GM23338 (cell line): ENCODE measurements at regions not wholly inside any gene's neighbourhood (a gene's known extent, or its start where the extent isn't known, plus 50 kb on each side); places are given as distances from the start of the nearest gene placed in this dataset.

Source experiments
- ATAC-seq: fragments of 200-7000 bp; cut with Tn5 transposase; 3 replicates; pipeline ENCODE4 v1.9.1; 2020
- DNase-seq: peaks from one replicate; pipeline ENCODE4 v3.0.0-alpha.2; 2015; ENCODE audit warnings: low spot score
- H2AFZ ChIP-seq: fragments of 200-600 bp; sonication (generic); 2 replicates; pipeline ENCODE4 v1.8.0; 2016; ENCODE audit warnings: antibody characterized with exemption, mild to moderate bottlenecking, moderate library complexity
- H3F3A ChIP-seq: fragments of 200-600 bp; sonication (generic); replicated peaks from 2 replicates; pipeline ENCODE4 v1.8.0; 2017; ENCODE audit warnings: antibody characterized with exemption, mixed run types, low read depth
- H3K27ac ChIP-seq: fragments of 200-600 bp; sonication (generic); 2 replicates; pipeline ENCODE4 v1.6.1; 2016; ENCODE audit warnings: low read depth
- H3K27me3 ChIP-seq: fragments of 200-600 bp; sonication (generic); 2 replicates; pipeline ENCODE4 v1.8.0; 2016; ENCODE audit warnings: mild to moderate bottlenecking, mixed run types, moderate library complexity; ENCODE audit not compliant: insufficient read depth
- H3K36me3 ChIP-seq: fragments of 200-600 bp; sonication (generic); 2 replicates; pipeline ENCODE4 v1.8.0; 2016; ENCODE audit warnings: mild to moderate bottlenecking; ENCODE audit not compliant: insufficient read depth
- H3K4me1 ChIP-seq: fragments of 200-600 bp; sonication (generic); 2 replicates; pipeline ENCODE4 v1.8.0; 2016; ENCODE audit warnings: mild to moderate bottlenecking, moderate library complexity; ENCODE audit not compliant: insufficient read depth
- H3K4me2 ChIP-seq: fragments of 200-600 bp; sonication (generic); 2 replicates; pipeline ENCODE4 v1.7.1; 2017; ENCODE audit warnings: mixed run types
- H3K4me3 ChIP-seq: fragments of 200-600 bp; sonication (generic); 2 replicates; pipeline ENCODE4 v1.6.1; 2016; ENCODE audit warnings: mixed run types
- H3K79me2 ChIP-seq: fragments of 200-600 bp; sonication (generic); replicated peaks from 2 replicates; pipeline ENCODE4 v1.8.0; 2017; ENCODE audit warnings: mild to moderate bottlenecking; ENCODE audit not compliant: insufficient read depth
- H3K9me2 ChIP-seq: fragments of 200-600 bp; sonication (generic); 2 replicates; pipeline ENCODE4 v1.8.0; 2017; ENCODE audit not compliant: insufficient read depth
- H4K20me1 ChIP-seq: fragments of 200-600 bp; sonication (generic); replicated peaks from 2 replicates; pipeline ENCODE4 v1.8.0; 2017; ENCODE audit warnings: mild to moderate bottlenecking; ENCODE audit not compliant: insufficient read depth
- H3K27ac Mint-ChIP-seq: 2 replicates; pipeline ENCODE4 v1.8.0; 2020; ENCODE audit warnings: inconsistent platforms, mild to moderate bottlenecking, moderate library complexity, mixed read lengths
- H3K27me3 Mint-ChIP-seq: 3 replicates; pipeline ENCODE4 v1.8.0; 2022; ENCODE audit warnings: low read depth, mild to moderate bottlenecking, moderate library complexity, mixed read lengths, inconsistent platforms; ENCODE audit not compliant: insufficient read depth, poor library complexity
- H3K36me3 Mint-ChIP-seq: 3 replicates; pipeline ENCODE4 v1.8.0; 2021; ENCODE audit warnings: low read depth, mild to moderate bottlenecking, inconsistent platforms, moderate library complexity, mixed read lengths
- H3K4me1 Mint-ChIP-seq: 3 replicates; pipeline ENCODE4 v1.8.0; 2020; ENCODE audit warnings: mild to moderate bottlenecking, inconsistent platforms, mixed read lengths
- H3K4me3 Mint-ChIP-seq: 3 replicates; pipeline ENCODE4 v1.8.0; 2021; ENCODE audit warnings: moderate library complexity, mild to moderate bottlenecking, inconsistent platforms, mixed read lengths
- H3K9me3 Mint-ChIP-seq: 3 replicates; pipeline ENCODE4 v1.8.0; 2020; ENCODE audit warnings: moderate library complexity, mild to moderate bottlenecking, inconsistent platforms, mixed read lengths
- CREB1 ChIP-seq: fragments of 250-450 bp; sonication (Bioruptor Pico); IDR thresholded peaks from 2 replicates; pipeline ENCODE4 v1.5.0; 2020; ENCODE audit warnings: low read depth, mild to moderate bottlenecking, moderate library complexity
- EZH2 ChIP-seq: fragments of 200-600 bp; sonication (generic); IDR thresholded peaks from one replicate; pipeline ENCODE4 v1.8.0; 2017; ENCODE audit warnings: antibody characterized with exemption, mild to moderate bottlenecking, low read depth; ENCODE audit not compliant: unreplicated experiment
- EZH2phosphoT487 ChIP-seq: fragments of 200-600 bp; sonication (generic); IDR thresholded peaks from one replicate; pipeline ENCODE4 v1.8.1; 2018; ENCODE audit warnings: antibody characterized with exemption; ENCODE audit not compliant: unreplicated experiment
- JUNB ChIP-seq: IDR thresholded peaks from one replicate; pipeline ENCODE4 v1.6.1; 2016; ENCODE audit warnings: antibody characterized with exemption; ENCODE audit not compliant: unreplicated experiment
- NANOG ChIP-seq: IDR thresholded peaks from 2 replicates; pipeline ENCODE4 v1.6.1; 2016; ENCODE audit warnings: antibody characterized with exemption, borderline replicate concordance
- POLR2AphosphoS5 ChIP-seq: IDR thresholded peaks from 2 replicates; pipeline ENCODE4 v1.6.1; 2016; ENCODE audit warnings: antibody characterized with exemption, low read depth
- STAT1 ChIP-seq: IDR thresholded peaks from one replicate; pipeline ENCODE4 v1.6.1; 2016; ENCODE audit warnings: antibody characterized with exemption; ENCODE audit not compliant: unreplicated experiment
- ZNF114 ChIP-seq: fragments of 250-450 bp; sonication (Bioruptor Pico); IDR thresholded peaks from 2 replicates; pipeline ENCODE4 v1.5.0; 2020; ENCODE audit warnings: mild to moderate bottlenecking, moderate library complexity
- ZNF331 ChIP-seq: fragments of 250-450 bp; sonication (Bioruptor Pico); IDR thresholded peaks from 2 replicates; pipeline ENCODE4 v1.5.0; 2020; ENCODE audit warnings: low read depth, mild to moderate bottlenecking, moderate library complexity
- TF ChIP-seq, protein P1 (sequence below): fragments of 250-450 bp; sonication (Bioruptor Pico); IDR thresholded peaks from 2 replicates; pipeline ENCODE4 v1.5.0; 2020; ENCODE audit warnings: mild to moderate bottlenecking, moderate library complexity
- TF ChIP-seq, protein P2 (sequence below): IDR thresholded peaks from one replicate; pipeline ENCODE4 v1.6.1; 2018; ENCODE audit warnings: antibody characterized with exemption; ENCODE audit not compliant: unreplicated experiment
- TF ChIP-seq, protein P3 (sequence below): IDR thresholded peaks from 2 replicates; pipeline ENCODE4 v1.6.1; 2016; ENCODE audit warnings: antibody characterized with exemption
- TF ChIP-seq, protein P4 (sequence below), 2 experiments: fragments of 200-600 bp in 1 of 2; sonication (generic) in 1 of 2; conservative IDR thresholded peaks; 2 replicates each; pipeline versions ENCODE4 v1.5.1 to v1.6.1; 2016 to 2017; ENCODE audit warnings: antibody characterized with exemption in 2 of 2, low read depth in 2 of 2, mild to moderate bottlenecking in 2 of 2, moderate library complexity in 1 of 2

DNA sequence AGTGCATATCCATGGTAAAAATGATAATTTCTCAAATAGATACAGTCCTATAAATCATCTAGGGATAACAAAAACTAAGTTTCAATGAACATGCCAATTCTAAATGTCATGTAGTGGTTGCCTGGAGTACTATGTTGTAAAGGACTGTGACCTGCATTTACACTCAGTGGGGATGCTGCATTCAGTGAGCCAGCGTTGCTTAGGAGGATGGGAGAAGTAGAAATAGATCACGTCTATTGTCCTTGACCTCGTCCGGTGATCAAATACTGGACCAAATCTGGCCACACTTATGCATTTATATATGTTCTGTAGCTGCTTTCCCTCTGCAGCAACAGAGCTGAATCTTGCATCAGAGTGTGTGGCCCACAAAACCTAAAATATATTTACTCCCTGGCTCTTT, 139.0 kb upstream of the ETAA1 start:
- Mint-ChIP-seq H3K4me1 (peaks cover 3% of the 10 kb centered on the region; the same call in 2 of the 3 replicates), H3K27ac (no peak overlapping the region; the same call in 1 of the 2 replicates), H3K27me3 (no peaks in the 10 kb centered on the region), H3K9me3 (no peaks in the 10 kb centered on the region), H3K36me3 (no peaks in the 10 kb centered on the region), H3K4me3 (no peak overlapping the region)
- no peaks in the 10 kb centered on the region for H3K4me1 ChIP-seq
- no peaks in the 10 kb centered on the region for H4K20me1 ChIP-seq
- no peak for ATAC-seq
- H3K4me2 ChIP-seq = no peak overlapping the region
- 0 out of 2 replicates have a peak, but pooled peaks cover 11% of the 10 kb centered on the region for H3K9me2 ChIP-seq
- no peak overlapping the region for H3K27ac ChIP-seq
- H2AFZ ChIP-seq = no peak overlapping the region
- no peaks in the 10 kb centered on the region for H3K36me3 ChIP-seq
- no peak for DNase-seq
- no peaks in the 10 kb centered on the region for H3K79me2 ChIP-seq
- H3K4me3 ChIP-seq = no peak overlapping the region
- TF ChIP-seq EZH2 = no peak
- no peak for TF ChIP-seq ZNF331
- no peak for TF ChIP-seq JUNB
- TF ChIP-seq, protein P1, sequence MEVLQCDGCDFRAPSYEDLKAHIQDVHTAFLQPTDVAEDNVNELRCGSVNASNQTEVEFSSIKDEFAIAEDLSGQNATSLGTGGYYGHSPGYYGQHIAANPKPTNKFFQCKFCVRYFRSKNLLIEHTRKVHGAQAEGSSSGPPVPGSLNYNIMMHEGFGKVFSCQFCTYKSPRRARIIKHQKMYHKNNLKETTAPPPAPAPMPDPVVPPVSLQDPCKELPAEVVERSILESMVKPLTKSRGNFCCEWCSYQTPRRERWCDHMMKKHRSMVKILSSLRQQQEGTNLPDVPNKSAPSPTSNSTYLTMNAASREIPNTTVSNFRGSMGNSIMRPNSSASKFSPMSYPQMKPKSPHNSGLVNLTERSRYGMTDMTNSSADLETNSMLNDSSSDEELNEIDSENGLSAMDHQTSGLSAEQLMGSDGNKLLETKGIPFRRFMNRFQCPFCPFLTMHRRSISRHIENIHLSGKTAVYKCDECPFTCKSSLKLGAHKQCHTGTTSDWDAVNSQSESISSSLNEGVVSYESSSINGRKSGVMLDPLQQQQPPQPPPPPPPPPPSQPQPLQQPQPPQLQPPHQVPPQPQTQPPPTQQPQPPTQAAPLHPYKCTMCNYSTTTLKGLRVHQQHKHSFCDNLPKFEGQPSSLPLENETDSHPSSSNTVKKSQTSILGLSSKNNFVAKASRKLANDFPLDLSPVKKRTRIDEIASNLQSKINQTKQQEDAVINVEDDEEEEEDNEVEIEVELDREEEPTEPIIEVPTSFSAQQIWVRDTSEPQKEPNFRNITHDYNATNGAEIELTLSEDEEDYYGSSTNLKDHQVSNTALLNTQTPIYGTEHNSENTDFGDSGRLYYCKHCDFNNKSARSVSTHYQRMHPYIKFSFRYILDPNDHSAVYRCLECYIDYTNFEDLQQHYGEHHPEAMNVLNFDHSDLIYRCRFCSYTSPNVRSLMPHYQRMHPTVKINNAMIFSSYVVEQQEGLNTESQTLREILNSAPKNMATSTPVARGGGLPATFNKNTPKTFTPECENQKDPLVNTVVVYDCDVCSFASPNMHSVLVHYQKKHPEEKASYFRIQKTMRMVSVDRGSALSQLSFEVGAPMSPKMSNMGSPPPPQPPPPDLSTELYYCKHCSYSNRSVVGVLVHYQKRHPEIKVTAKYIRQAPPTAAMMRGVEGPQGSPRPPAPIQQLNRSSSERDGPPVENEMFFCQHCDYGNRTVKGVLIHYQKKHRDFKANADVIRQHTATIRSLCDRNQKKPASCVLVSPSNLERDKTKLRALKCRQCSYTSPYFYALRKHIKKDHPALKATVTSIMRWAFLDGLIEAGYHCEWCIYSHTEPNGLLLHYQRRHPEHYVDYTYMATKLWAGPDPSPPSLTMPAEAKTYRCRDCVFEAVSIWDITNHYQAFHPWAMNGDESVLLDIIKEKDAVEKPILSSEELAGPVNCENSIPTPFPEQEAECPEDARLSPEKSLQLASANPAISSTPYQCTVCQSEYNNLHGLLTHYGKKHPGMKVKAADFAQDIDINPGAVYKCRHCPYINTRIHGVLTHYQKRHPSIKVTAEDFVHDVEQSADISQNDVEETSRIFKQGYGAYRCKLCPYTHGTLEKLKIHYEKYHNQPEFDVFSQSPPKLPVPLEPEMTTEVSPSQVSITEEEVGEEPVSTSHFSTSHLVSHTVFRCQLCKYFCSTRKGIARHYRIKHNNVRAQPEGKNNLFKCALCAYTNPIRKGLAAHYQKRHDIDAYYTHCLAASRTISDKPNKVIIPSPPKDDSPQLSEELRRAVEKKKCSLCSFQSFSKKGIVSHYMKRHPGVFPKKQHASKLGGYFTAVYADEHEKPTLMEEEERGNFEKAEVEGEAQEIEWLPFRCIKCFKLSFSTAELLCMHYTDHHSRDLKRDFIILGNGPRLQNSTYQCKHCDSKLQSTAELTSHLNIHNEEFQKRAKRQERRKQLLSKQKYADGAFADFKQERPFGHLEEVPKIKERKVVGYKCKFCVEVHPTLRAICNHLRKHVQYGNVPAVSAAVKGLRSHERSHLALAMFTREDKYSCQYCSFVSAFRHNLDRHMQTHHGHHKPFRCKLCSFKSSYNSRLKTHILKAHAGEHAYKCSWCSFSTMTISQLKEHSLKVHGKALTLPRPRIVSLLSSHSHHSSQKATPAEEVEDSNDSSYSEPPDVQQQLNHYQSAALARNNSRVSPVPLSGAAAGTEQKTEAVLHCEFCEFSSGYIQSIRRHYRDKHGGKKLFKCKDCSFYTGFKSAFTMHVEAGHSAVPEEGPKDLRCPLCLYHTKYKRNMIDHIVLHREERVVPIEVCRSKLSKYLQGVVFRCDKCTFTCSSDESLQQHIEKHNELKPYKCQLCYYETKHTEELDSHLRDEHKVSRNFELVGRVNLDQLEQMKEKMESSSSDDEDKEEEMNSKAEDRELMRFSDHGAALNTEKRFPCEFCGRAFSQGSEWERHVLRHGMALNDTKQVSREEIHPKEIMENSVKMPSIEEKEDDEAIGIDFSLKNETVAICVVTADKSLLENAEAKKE = no peak
- no peak for TF ChIP-seq EZH2phosphoT487
- TF ChIP-seq, protein P2, sequence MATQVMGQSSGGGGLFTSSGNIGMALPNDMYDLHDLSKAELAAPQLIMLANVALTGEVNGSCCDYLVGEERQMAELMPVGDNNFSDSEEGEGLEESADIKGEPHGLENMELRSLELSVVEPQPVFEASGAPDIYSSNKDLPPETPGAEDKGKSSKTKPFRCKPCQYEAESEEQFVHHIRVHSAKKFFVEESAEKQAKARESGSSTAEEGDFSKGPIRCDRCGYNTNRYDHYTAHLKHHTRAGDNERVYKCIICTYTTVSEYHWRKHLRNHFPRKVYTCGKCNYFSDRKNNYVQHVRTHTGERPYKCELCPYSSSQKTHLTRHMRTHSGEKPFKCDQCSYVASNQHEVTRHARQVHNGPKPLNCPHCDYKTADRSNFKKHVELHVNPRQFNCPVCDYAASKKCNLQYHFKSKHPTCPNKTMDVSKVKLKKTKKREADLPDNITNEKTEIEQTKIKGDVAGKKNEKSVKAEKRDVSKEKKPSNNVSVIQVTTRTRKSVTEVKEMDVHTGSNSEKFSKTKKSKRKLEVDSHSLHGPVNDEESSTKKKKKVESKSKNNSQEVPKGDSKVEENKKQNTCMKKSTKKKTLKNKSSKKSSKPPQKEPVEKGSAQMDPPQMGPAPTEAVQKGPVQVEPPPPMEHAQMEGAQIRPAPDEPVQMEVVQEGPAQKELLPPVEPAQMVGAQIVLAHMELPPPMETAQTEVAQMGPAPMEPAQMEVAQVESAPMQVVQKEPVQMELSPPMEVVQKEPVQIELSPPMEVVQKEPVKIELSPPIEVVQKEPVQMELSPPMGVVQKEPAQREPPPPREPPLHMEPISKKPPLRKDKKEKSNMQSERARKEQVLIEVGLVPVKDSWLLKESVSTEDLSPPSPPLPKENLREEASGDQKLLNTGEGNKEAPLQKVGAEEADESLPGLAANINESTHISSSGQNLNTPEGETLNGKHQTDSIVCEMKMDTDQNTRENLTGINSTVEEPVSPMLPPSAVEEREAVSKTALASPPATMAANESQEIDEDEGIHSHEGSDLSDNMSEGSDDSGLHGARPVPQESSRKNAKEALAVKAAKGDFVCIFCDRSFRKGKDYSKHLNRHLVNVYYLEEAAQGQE = no peak
- TF ChIP-seq, protein P3, sequence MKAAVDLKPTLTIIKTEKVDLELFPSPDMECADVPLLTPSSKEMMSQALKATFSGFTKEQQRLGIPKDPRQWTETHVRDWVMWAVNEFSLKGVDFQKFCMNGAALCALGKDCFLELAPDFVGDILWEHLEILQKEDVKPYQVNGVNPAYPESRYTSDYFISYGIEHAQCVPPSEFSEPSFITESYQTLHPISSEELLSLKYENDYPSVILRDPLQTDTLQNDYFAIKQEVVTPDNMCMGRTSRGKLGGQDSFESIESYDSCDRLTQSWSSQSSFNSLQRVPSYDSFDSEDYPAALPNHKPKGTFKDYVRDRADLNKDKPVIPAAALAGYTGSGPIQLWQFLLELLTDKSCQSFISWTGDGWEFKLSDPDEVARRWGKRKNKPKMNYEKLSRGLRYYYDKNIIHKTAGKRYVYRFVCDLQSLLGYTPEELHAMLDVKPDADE = no peak
- no peak for TF ChIP-seq STAT1
- no peak for TF ChIP-seq NANOG
- no peak for TF ChIP-seq POLR2AphosphoS5
- TF ChIP-seq ZNF114 = no peak
- TF ChIP-seq, protein P4, sequence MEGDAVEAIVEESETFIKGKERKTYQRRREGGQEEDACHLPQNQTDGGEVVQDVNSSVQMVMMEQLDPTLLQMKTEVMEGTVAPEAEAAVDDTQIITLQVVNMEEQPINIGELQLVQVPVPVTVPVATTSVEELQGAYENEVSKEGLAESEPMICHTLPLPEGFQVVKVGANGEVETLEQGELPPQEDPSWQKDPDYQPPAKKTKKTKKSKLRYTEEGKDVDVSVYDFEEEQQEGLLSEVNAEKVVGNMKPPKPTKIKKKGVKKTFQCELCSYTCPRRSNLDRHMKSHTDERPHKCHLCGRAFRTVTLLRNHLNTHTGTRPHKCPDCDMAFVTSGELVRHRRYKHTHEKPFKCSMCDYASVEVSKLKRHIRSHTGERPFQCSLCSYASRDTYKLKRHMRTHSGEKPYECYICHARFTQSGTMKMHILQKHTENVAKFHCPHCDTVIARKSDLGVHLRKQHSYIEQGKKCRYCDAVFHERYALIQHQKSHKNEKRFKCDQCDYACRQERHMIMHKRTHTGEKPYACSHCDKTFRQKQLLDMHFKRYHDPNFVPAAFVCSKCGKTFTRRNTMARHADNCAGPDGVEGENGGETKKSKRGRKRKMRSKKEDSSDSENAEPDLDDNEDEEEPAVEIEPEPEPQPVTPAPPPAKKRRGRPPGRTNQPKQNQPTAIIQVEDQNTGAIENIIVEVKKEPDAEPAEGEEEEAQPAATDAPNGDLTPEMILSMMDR (conservative IDR thresholded peaks at IDR 0.05; ENCODE audit: low read depth in 2 of 2) = no peak
- no peak for TF ChIP-seq CREB1 (CRISPR knock-in tag)
- no peaks in the 10 kb centered on the region for H3K27me3 ChIP-seq
- H3F3A ChIP-seq = no peaks in the 10 kb centered on the region
